Keratinocyte (primary cell): ENCODE measurements at regions not wholly inside any gene's neighbourhood (a gene's known extent, or its start where the extent isn't known, plus 50 kb on each side); places are given as distances from the start of the nearest gene placed in this dataset.

ENCODE experiments used
- DNase-seq: peaks from one replicate; pipeline ENCODE4 v3.0.0-alpha.2; 2011; ENCODE audit warnings: low read depth, missing footprints, low spot score
- FAIRE-seq: peaks from 2 replicates; lab custom pipeline; 2011; peaks lifted over from hg19 to GRCh38; lab: Jason Lieb, UNC
- H2AFZ ChIP-seq: 2 replicates; pipeline ENCODE4 v1.6.0; 2012; ENCODE audit warnings: low read length, control low read depth, inconsistent platforms; ENCODE audit not compliant: control insufficient read depth
- H3K27ac ChIP-seq: 2 replicates; pipeline ENCODE4 v1.5.1; 2011; ENCODE audit warnings: low read length; ENCODE audit not compliant: control insufficient read depth, insufficient read depth
- H3K27me3 ChIP-seq: 3 replicates; pipeline ENCODE4 v1.6.0; 2011; ENCODE audit warnings: low read length; ENCODE audit not compliant: control insufficient read depth, insufficient read depth; ENCODE audit errors: extremely low read depth
- H3K36me3 ChIP-seq, 2 experiments: 2 replicates in 1 of 2; 3 replicates in 1 of 2; pipeline ENCODE4 v1.5.1; 2011; ENCODE audit warnings: low read length in 2 of 2, mild to moderate bottlenecking in 1 of 2; ENCODE audit not compliant: control insufficient read depth in 2 of 2, insufficient read depth in 2 of 2; ENCODE audit errors: extremely low read depth in 1 of 2
- H3K4me1 ChIP-seq: 3 replicates; pipeline ENCODE4 v1.5.1; 2011; ENCODE audit warnings: low read length; ENCODE audit not compliant: control insufficient read depth, insufficient read depth; ENCODE audit errors: extremely low read depth
- H3K4me2 ChIP-seq: 3 replicates; pipeline ENCODE4 v1.6.0; 2011; ENCODE audit warnings: low read depth, low read length; ENCODE audit not compliant: control insufficient read depth, insufficient read depth; ENCODE audit errors: extremely low read depth
- H3K4me3 ChIP-seq, 3 experiments: fragments of 200-600 bp in 1 of 3; sonication (generic) in 1 of 3; 2 replicates in 2 of 3; 3 replicates in 1 of 3; pipeline ENCODE4 v1.5.1; 2011 to 2016; ENCODE audit warnings: low read length in 3 of 3, mild to moderate bottlenecking in 3 of 3, control low read depth in 2 of 3, inconsistent platforms in 1 of 3, low read depth in 1 of 3, mixed read lengths in 1 of 3, mixed run types in 1 of 3, moderate library complexity in 1 of 3; ENCODE audit not compliant: control insufficient read depth in 2 of 3, insufficient read depth in 2 of 3; ENCODE audit errors: extremely low read depth in 1 of 3
- H3K79me2 ChIP-seq: 2 replicates; pipeline ENCODE4 v1.6.0; 2012; ENCODE audit warnings: low read length; ENCODE audit not compliant: control insufficient read depth, insufficient read depth
- H3K9ac ChIP-seq: 3 replicates; pipeline ENCODE4 v1.6.0; 2011; ENCODE audit warnings: low read length; ENCODE audit not compliant: control insufficient read depth, insufficient read depth; ENCODE audit errors: extremely low read depth
- H3K9me1 ChIP-seq: 3 replicates; pipeline ENCODE4 v1.6.0; 2011; ENCODE audit warnings: low read length; ENCODE audit not compliant: control insufficient read depth, insufficient read depth; ENCODE audit errors: extremely low read depth
- H3K9me3 ChIP-seq: 2 replicates; pipeline ENCODE4 v1.5.1; 2012; ENCODE audit warnings: low read depth, low read length; ENCODE audit not compliant: control insufficient read depth
- H4K20me1 ChIP-seq: 3 replicates; pipeline ENCODE4 v1.6.0; 2011; ENCODE audit warnings: low read length; ENCODE audit not compliant: control insufficient read depth, insufficient read depth; ENCODE audit errors: extremely low read depth
- EZH2 ChIP-seq: IDR thresholded peaks from one replicate; pipeline ENCODE4 v1.6.1; 2012; ENCODE audit warnings: inconsistent platforms, mild to moderate bottlenecking, low read length, moderate library complexity
- dilution Hi-C: fragments of 300-500 bp; cut with MboI; formaldehyde crosslinking; loops from one replicate; pipeline ENCODE4 v1.7.0; 2020; ENCODE audit warnings: low sequenced_read_pairs; ENCODE audit not compliant: extremely low pct_ligation_motif_present
- TF ChIP-seq, protein P1 (sequence below), 3 experiments: IDR thresholded peaks in 1 of 3; conservative IDR thresholded peaks in 1 of 3; optimal IDR thresholded peaks in 1 of 3; 2 replicates in 2 of 3; 3 replicates in 1 of 3; pipeline versions ENCODE3 to v1.5.1; 2011; ENCODE audit warnings: low read length in 3 of 3, mild to moderate bottlenecking in 3 of 3, moderate library complexity in 2 of 3, control low read depth in 1 of 3, inconsistent platforms in 1 of 3; ENCODE audit not compliant: insufficient read depth in 2 of 3; ENCODE audit errors: extremely low read depth in 1 of 3

DNA sequence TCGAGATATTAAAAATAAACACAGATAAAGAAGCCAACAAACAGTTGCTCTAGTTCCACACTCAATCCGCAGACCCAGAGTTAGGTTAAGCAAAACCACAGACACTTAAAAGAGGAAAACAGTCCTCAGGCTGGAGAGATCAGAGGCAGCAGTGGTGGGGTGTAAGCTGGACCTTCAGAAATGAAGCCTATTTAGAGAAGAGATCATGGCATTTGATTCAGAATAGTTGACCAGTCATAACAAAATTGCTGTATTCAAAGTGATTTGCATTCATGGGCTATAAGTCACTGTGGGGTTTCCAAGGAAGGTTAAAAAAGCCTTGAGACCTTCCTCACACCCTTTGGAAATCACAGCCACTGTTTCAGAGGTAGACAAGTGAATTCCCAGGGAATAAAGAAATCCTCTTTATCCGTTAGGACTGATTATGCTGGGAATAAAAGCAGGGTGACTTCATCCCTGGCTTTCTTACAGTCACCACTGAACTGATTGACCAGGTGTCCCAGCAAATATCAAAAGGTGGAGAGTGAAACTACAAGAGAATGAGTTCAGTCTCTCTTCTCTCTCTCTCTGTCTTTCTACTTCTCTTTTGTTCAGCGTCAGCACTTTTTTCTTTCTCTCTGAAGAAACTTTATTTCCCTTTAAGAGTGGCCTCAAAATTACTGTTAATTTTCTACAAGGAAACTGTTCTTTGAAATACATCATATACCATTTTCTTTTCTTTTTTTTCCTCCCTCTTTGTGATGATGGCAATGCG, 171.8 kb upstream of the PIK3C3 start:
- no peak for DNase-seq
- H2AFZ ChIP-seq: peak overlapping the region; percentile 16
- no peak for TF ChIP-seq EZH2
- TF ChIP-seq, protein P1, sequence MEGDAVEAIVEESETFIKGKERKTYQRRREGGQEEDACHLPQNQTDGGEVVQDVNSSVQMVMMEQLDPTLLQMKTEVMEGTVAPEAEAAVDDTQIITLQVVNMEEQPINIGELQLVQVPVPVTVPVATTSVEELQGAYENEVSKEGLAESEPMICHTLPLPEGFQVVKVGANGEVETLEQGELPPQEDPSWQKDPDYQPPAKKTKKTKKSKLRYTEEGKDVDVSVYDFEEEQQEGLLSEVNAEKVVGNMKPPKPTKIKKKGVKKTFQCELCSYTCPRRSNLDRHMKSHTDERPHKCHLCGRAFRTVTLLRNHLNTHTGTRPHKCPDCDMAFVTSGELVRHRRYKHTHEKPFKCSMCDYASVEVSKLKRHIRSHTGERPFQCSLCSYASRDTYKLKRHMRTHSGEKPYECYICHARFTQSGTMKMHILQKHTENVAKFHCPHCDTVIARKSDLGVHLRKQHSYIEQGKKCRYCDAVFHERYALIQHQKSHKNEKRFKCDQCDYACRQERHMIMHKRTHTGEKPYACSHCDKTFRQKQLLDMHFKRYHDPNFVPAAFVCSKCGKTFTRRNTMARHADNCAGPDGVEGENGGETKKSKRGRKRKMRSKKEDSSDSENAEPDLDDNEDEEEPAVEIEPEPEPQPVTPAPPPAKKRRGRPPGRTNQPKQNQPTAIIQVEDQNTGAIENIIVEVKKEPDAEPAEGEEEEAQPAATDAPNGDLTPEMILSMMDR (optimal IDR thresholded peaks at IDR 0.05 in 1 of 3, IDR thresholded peaks at IDR 0.05 in 1 of 3, conservative IDR thresholded peaks at IDR 0.05 in 1 of 3; ENCODE audit: extremely low read depth in 1 of 3, insufficient read depth in 2 of 3, low read length in 3 of 3): no peak
- H3K27ac ChIP-seq: no peak overlapping the region
- dilution Hi-C loops: no loop called here
- H3K36me3 ChIP-seq: no peaks in the 10 kb centered on the region
- FAIRE-seq: no peak
- no peaks in the 10 kb centered on the region for H3K79me2 ChIP-seq
- H4K20me1 ChIP-seq: no peaks in the 10 kb centered on the region
- no peak overlapping the region for H3K9ac ChIP-seq
- no peaks in the 10 kb centered on the region for H3K9me3 ChIP-seq
- no peaks in the 10 kb centered on the region for H3K27me3 ChIP-seq
- no peak overlapping the region for H3K4me3 ChIP-seq
- H3K4me2 ChIP-seq: no peak overlapping the region
- H3K4me1 ChIP-seq: peaks cover 12% of the 10 kb centered on the region
- H3K9me1 ChIP-seq: no peaks in the 10 kb centered on the region

DNA sequence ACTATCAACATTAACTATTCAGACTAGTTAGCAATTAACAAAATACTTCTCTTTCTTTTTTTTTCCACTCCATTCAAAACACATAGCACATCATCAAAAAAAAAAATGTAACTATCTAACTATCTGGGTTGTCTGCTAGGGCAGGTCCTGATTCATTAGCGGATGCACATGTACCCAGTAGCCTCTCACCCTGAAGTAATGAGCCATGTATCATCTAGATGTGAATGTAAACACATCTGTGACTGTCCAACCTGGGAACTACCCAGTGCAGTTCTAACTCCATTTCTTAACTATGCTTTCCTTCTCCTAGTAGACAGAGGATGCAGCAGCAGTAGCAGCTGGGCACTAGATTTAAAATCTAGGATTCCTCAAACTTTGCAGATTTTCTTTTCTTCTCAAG, 183.1 kb upstream of the PIK3C3 start:
- no peak for DNase-seq
- H3K4me1 ChIP-seq: no peaks in the 10 kb centered on the region
- H4K20me1 ChIP-seq: no peaks in the 10 kb centered on the region
- FAIRE-seq: no peak
- no peaks in the 10 kb centered on the region for H3K27me3 ChIP-seq
- H3K4me3 ChIP-seq: no peak overlapping the region
- no peak overlapping the region for H2AFZ ChIP-seq
- no peak for TF ChIP-seq EZH2
- TF ChIP-seq, protein P1 (optimal IDR thresholded peaks at IDR 0.05 in 1 of 3, IDR thresholded peaks at IDR 0.05 in 1 of 3, conservative IDR thresholded peaks at IDR 0.05 in 1 of 3; ENCODE audit: extremely low read depth in 1 of 3, insufficient read depth in 2 of 3, low read length in 3 of 3): no peak
- no peaks in the 10 kb centered on the region for H3K9me1 ChIP-seq
- H3K9ac ChIP-seq: no peak overlapping the region
- H3K36me3 ChIP-seq: no peaks in the 10 kb centered on the region
- no peaks in the 10 kb centered on the region for H3K79me2 ChIP-seq
- H3K9me3 ChIP-seq: no peaks in the 10 kb centered on the region
- H3K27ac ChIP-seq: no peak overlapping the region
- dilution Hi-C loops: no loop called here
- H3K4me2 ChIP-seq: no peak overlapping the region
